AG10803 (cell line): ENCODE measurements at regions not wholly inside any gene's neighbourhood (a gene's known extent, or its start where the extent isn't known, plus 50 kb on each side); places are given as distances from the start of the nearest gene placed in this dataset.

Experiments
- DNase-seq: peaks from one replicate; pipeline ENCODE4 v3.0.0; 2010; ENCODE audit warnings: low read depth
- H3K4me3 ChIP-seq: 2 replicates; pipeline ENCODE4 v1.5.1; 2011; ENCODE audit warnings: mild to moderate bottlenecking, low read length, control low read depth
- CTCF ChIP-seq: conservative IDR thresholded peaks from 2 replicates; pipeline ENCODE4 v1.5.1; 2011; ENCODE audit warnings: mild to moderate bottlenecking, low read length, control low read depth, inconsistent platforms

- DNase-seq: no peak
- TF ChIP-seq CTCF: no peak
- no peak overlapping the region for H3K4me3 ChIP-seq
Measured at GRCh38 chr2:5332925-5333324, 359.3 kb upstream of the SOX11 start.

- no peak for DNase-seq
- no peak overlapping the region for H3K4me3 ChIP-seq
- TF ChIP-seq CTCF: no peak
Measured at GRCh38 chr2:5339473-5339872, 352.7 kb upstream of the SOX11 start.

GRCh38 chr2:5343785-5344335, 348.3 kb upstream of the SOX11 start:
- H3K4me3 ChIP-seq: no peak overlapping the region
- no peak for DNase-seq
- no peak for TF ChIP-seq CTCF

GRCh38 chr2:5352286-5352685, 339.9 kb upstream of the SOX11 start:
- TF ChIP-seq CTCF: no peak
- no peak for DNase-seq
- H3K4me3 ChIP-seq: no peak overlapping the region

GRCh38 chr2:5353565-5353964, 338.6 kb upstream of the SOX11 start:
- H3K4me3 ChIP-seq: no peak overlapping the region
- DNase-seq: no peak
- TF ChIP-seq CTCF: no peak

GRCh38 chr2:5359397-5359796, 332.8 kb upstream of the SOX11 start:
- no peak overlapping the region for H3K4me3 ChIP-seq
- DNase-seq: no peak
- no peak for TF ChIP-seq CTCF

- TF ChIP-seq CTCF: no peak
- no peak for DNase-seq
- no peak overlapping the region for H3K4me3 ChIP-seq
Measured at GRCh38 chr2:5360081-5360480, 332.1 kb upstream of the SOX11 start.
